ENCODE measurements at regions not wholly inside any gene's neighbourhood (a gene's known extent, or its start where the extent isn't known, plus 50 kb on each side); places are given as distances from the start of the nearest gene placed in this dataset.

- Histone ChIP-seq H3K4me3 (no peak overlapping the region), H3K36me3 (ENCODE audit: control insufficient read depth, insufficient read depth, low read length) (no peaks in the 10 kb centered on the region), H3K9me1 (ENCODE audit: control insufficient read depth, insufficient read depth, low read length) (no peaks in the 10 kb centered on the region), H3K4me2 (ENCODE audit: insufficient read depth, low read length) (no peak overlapping the region), H3K27ac (ENCODE audit: extremely low read depth, low read depth, low read length) (no peak overlapping the region), H2AFZ (ENCODE audit: low read depth, low read length) (no peak overlapping the region), H3K9ac (ENCODE audit: insufficient read depth in 1 of 2, low read depth in 2 of 2, low read length in 2 of 2) (no peak overlapping the region), H3K4me1 (replicated peaks in 1 of 2; ENCODE audit: control insufficient read depth in 2 of 2, insufficient read depth in 2 of 2, low read length in 2 of 2) (no peaks in the 10 kb centered on the region), H3K79me2 (ENCODE audit: control insufficient read depth, insufficient read depth, low read length) (no peaks in the 10 kb centered on the region), H3K27me3 (ENCODE audit: control insufficient read depth in 2 of 2, insufficient read depth in 2 of 2, low read length in 2 of 2) (no peaks in the 10 kb centered on the region), H4K20me1 (replicated peaks; ENCODE audit: control insufficient read depth, insufficient read depth, low read length) (no peaks in the 10 kb centered on the region), H3K9me3 (replicated peaks; ENCODE audit: control insufficient read depth, insufficient read depth, low read depth, low read length) (no peaks in the 10 kb centered on the region)
- ATAC-seq = no peak
- intact Hi-C loops (cut with micrococcal nuclease) (no loop called here), in situ Hi-C loops (cut with MboI) (no loop called here)
- FAIRE-seq = no peak
- TF ChIP-seq TRIM28 (IDR thresholded peaks at IDR 0.05) = no peak
- no peak for TF ChIP-seq CEBPG (CRISPR knock-in tag; IDR thresholded peaks at IDR 0.05)
- TF ChIP-seq CEBPG (tag; conservative IDR thresholded peaks at IDR 0.05 in 1 of 2, IDR thresholded peaks at IDR 0.05 in 1 of 2) = no peak
- TF ChIP-seq POLR3A (IDR thresholded peaks at IDR 0.05; ENCODE audit: borderline replicate concordance, extremely low read depth, insufficient read depth, insufficient read length) = no peak
- no peak for TF ChIP-seq SMAD3 (CRISPR knock-in tag; conservative IDR thresholded peaks at IDR 0.05)
- no peak for TF ChIP-seq BRF2 (IDR thresholded peaks at IDR 0.05; ENCODE audit: borderline replicate concordance, insufficient read depth, insufficient read length)
- no peak for TF ChIP-seq FOXJ2 (tag; IDR thresholded peaks at IDR 0.05)
- TF ChIP-seq HDAC6 (IDR thresholded peaks at IDR 0.05; ENCODE audit: low read depth, low read length) = no peak
- TF ChIP-seq TAF1 (IDR thresholded peaks at IDR 0.05; ENCODE audit: control insufficient read depth, extremely low read depth, insufficient read depth, low read length, severe bottlenecking) = no peak
- no peak for TF ChIP-seq TEAD4 (IDR thresholded peaks at IDR 0.05; ENCODE audit: low read length)
- TF ChIP-seq TEAD4 (CRISPR knock-in tag; IDR thresholded peaks at IDR 0.05; ENCODE audit: borderline replicate concordance) = no peak
- BruUV-seq (replicated peaks) = no TSS peak
- 0% methylated on average over 2 of the region's 2 CpGs for WGBS (ENCODE audit: insufficient coverage, low coverage, missing lambda C conversion rate)
- ChIA-PET CTCF (ENCODE audit: low intra/inter-chr PET ratio) (no interaction called here), POLR2A (no interaction called here)
- DNase-seq (ENCODE audit: extremely low read depth in 1 of 4, low spot score in 3 of 4) = no peak
Observed at GRCh38 chr6:114651611-114652010, 308.8 kb upstream of the HS3ST5 start.

All from K562 (cell line).